ENCODE measurements at regions not wholly inside any gene's neighbourhood (a gene's known extent, or its start where the extent isn't known, plus 50 kb on each side); places are given as distances from the start of the nearest gene placed in this dataset.

GRCh38 chr4:110678517-110679227, 55.8 kb upstream of the PITX2 start:
- TF ChIP-seq JUND (IDR thresholded peaks at IDR 0.05) (no peak), RAD21 (IDR thresholded peaks at IDR 0.05) (no peak), CTCF (IDR thresholded peaks at IDR 0.05; ENCODE audit: low read depth, low read length, missing input control) (no peak), RXRA (IDR thresholded peaks at IDR 0.05) (no peak), REST (IDR thresholded peaks at IDR 0.05) (no peak), YY1 (IDR thresholded peaks at IDR 0.05) (no peak), HNF4G (IDR thresholded peaks at IDR 0.05) (no peak), ZBTB33 (IDR thresholded peaks at IDR 0.05) (no peak), GABPA (IDR thresholded peaks at IDR 0.05 in 1 of 2, conservative IDR thresholded peaks at IDR 0.05 in 1 of 2) (no peak), SP1 (IDR thresholded peaks at IDR 0.05) (no peak), FOXA1 (IDR thresholded peaks at IDR 0.05) (no peak)
- TF ChIP-seq, protein P1, sequence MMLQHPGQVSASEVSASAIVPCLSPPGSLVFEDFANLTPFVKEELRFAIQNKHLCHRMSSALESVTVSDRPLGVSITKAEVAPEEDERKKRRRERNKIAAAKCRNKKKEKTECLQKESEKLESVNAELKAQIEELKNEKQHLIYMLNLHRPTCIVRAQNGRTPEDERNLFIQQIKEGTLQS (IDR thresholded peaks at IDR 0.05), result no peak
- TF ChIP-seq, protein P2, sequence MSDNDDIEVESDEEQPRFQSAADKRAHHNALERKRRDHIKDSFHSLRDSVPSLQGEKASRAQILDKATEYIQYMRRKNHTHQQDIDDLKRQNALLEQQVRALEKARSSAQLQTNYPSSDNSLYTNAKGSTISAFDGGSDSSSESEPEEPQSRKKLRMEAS (IDR thresholded peaks at IDR 0.05), result no peak

All from liver (tissue), 3 donors.